SK-N-SH treated with all-trans-retinoic acid at 6 μM for 48 hours (cell line): ENCODE measurements at regions not wholly inside any gene's neighbourhood (a gene's known extent, or its start where the extent isn't known, plus 50 kb on each side); places are given as distances from the start of the nearest gene placed in this dataset.
A peak's percentile ranks its signal among the peaks of the same experiment; 100 is the strongest.

ENCODE experiments used
- ATAC-seq: fragments of 200-7000 bp; cut with Tn5 transposase; 3 replicates; pipeline ENCODE4 v1.9.1; 2020; ENCODE audit warnings: mild to moderate bottlenecking, moderate library complexity
- ARNTL ChIP-seq: fragments of 450-650 bp; formaldehyde crosslinking; IDR thresholded peaks from 2 replicates; pipeline ENCODE4 v1.5.0; 2020; ENCODE audit warnings: low read depth, mild to moderate bottlenecking, moderate library complexity, borderline replicate concordance
- CREB5 ChIP-seq: fragments of 250-450 bp; sonication (Bioruptor Pico); IDR thresholded peaks from 2 replicates; pipeline ENCODE4 v1.5.1; 2020; ENCODE audit warnings: low read depth, mild to moderate bottlenecking, moderate library complexity
- CSDC2 ChIP-seq: fragments of 250-450 bp; sonication (Bioruptor Pico); IDR thresholded peaks from 2 replicates; pipeline ENCODE4 v1.5.0; 2020; ENCODE audit warnings: mild to moderate bottlenecking, moderate library complexity
- ESRRG ChIP-seq: fragments of 250-450 bp; sonication (Bioruptor Pico); IDR thresholded peaks from 2 replicates; pipeline ENCODE4 v1.6.1; 2021; ENCODE audit warnings: mild to moderate bottlenecking
- ISL1 ChIP-seq: fragments of 250-450 bp; sonication (Bioruptor Pico); IDR thresholded peaks from 2 replicates; pipeline ENCODE4 v2.1.2; 2022; ENCODE audit warnings: mild to moderate bottlenecking, moderate library complexity
- OSR1 ChIP-seq: fragments of 250-450 bp; sonication (Bioruptor Pico); IDR thresholded peaks from 2 replicates; pipeline ENCODE4 v1.8.0; 2022; ENCODE audit warnings: moderate library complexity, mild to moderate bottlenecking, inconsistent platforms
- POU6F1 ChIP-seq: fragments of 250-450 bp; sonication (Bioruptor Pico); IDR thresholded peaks from 2 replicates; pipeline ENCODE4 v1.8.0; 2021; ENCODE audit warnings: low read depth, mild to moderate bottlenecking, moderate library complexity, borderline replicate concordance
- PPARA ChIP-seq: fragments of 250-450 bp; sonication (Bioruptor Pico); IDR thresholded peaks from 2 replicates; pipeline ENCODE4 v1.5.0; 2020; ENCODE audit warnings: mild to moderate bottlenecking, borderline replicate concordance
- RARB ChIP-seq: fragments of 250-450 bp; sonication (Bioruptor Pico); IDR thresholded peaks from 2 replicates; pipeline ENCODE4 v1.8.0; 2021; ENCODE audit warnings: mild to moderate bottlenecking, moderate library complexity
- SNAI2 ChIP-seq: fragments of 250-450 bp; sonication (Bioruptor Pico); IDR thresholded peaks from 2 replicates; pipeline ENCODE4 v1.5.0; 2020; ENCODE audit warnings: mild to moderate bottlenecking, moderate library complexity
- TCF4 ChIP-seq: fragments of 250-450 bp; sonication (Bioruptor Pico); IDR thresholded peaks from 2 replicates; pipeline ENCODE4 v1.8.0; 2021; ENCODE audit warnings: mild to moderate bottlenecking, moderate library complexity, borderline replicate concordance
- TOX ChIP-seq: fragments of 250-450 bp; sonication (Bioruptor Pico); IDR thresholded peaks from 2 replicates; pipeline ENCODE4 v1.8.0; 2021; ENCODE audit warnings: mild to moderate bottlenecking, moderate library complexity, borderline replicate concordance
- TSHZ2 ChIP-seq: fragments of 250-450 bp; sonication (Bioruptor Pico); IDR thresholded peaks from 2 replicates; pipeline ENCODE4 v1.5.0; 2020; ENCODE audit warnings: mild to moderate bottlenecking, moderate library complexity
- ZFP3 ChIP-seq: fragments of 250-450 bp; sonication (Bioruptor Pico); IDR thresholded peaks from 2 replicates; pipeline ENCODE4 v1.5.0; 2020; ENCODE audit warnings: mild to moderate bottlenecking, moderate library complexity
- ZFP30 ChIP-seq: fragments of 450-650 bp; formaldehyde crosslinking; IDR thresholded peaks from 2 replicates; pipeline ENCODE4 v1.5.0; 2022; ENCODE audit warnings: mild to moderate bottlenecking, moderate library complexity
- ZNF70 ChIP-seq: fragments of 450-650 bp; formaldehyde crosslinking; IDR thresholded peaks from 2 replicates; pipeline ENCODE4 v1.5.0; 2020; ENCODE audit warnings: mild to moderate bottlenecking, moderate library complexity
- ZNF8 ChIP-seq: fragments of 450-650 bp; formaldehyde crosslinking; IDR thresholded peaks from 2 replicates; pipeline ENCODE4 v1.5.0; 2020; ENCODE audit warnings: mild to moderate bottlenecking, moderate library complexity
- TF ChIP-seq, protein P1 (sequence below): fragments of 250-450 bp; sonication (Bioruptor Pico); IDR thresholded peaks from 2 replicates; pipeline ENCODE4 v1.8.0; 2020; ENCODE audit warnings: mild to moderate bottlenecking, moderate library complexity, borderline replicate concordance
- TF ChIP-seq, protein P2 (sequence below): fragments of 250-450 bp; sonication (Bioruptor Pico); IDR thresholded peaks from 2 replicates; pipeline ENCODE4 v1.5.1; 2021; ENCODE audit warnings: mild to moderate bottlenecking, moderate library complexity

DNA sequence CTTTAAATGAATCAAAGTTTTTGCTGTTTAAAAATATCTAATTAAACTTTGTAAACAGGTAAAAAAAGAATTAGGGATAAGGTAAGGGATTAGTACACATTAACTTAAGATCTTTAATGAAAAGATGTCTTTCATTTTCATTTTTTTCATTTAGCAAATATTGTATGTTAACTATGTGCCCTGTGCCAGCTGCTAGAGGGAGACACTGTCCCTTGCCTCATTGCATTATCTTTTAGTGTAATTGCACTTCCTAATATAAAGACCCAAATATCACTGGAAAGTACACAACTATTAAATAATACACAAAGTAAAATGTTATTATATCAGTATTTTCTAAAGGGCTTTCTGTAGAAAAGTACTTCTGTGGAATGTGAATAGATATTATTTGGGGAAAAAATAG lies 102.7 kb downstream of the GPR37 start:
- TF ChIP-seq ZNF70 (no peak), ZFP3 (no peak), ESRRG (CRISPR knock-in tag) (no peak), POU6F1 (CRISPR knock-in tag) (no peak), CSDC2 (CRISPR knock-in tag) (no peak), ZFP30 (no peak), RARB (CRISPR knock-in tag) (no peak), ARNTL (CRISPR knock-in tag) (no peak), CREB5 (CRISPR knock-in tag) (no peak), TOX (no peak)
- TF ChIP-seq, protein P1, sequence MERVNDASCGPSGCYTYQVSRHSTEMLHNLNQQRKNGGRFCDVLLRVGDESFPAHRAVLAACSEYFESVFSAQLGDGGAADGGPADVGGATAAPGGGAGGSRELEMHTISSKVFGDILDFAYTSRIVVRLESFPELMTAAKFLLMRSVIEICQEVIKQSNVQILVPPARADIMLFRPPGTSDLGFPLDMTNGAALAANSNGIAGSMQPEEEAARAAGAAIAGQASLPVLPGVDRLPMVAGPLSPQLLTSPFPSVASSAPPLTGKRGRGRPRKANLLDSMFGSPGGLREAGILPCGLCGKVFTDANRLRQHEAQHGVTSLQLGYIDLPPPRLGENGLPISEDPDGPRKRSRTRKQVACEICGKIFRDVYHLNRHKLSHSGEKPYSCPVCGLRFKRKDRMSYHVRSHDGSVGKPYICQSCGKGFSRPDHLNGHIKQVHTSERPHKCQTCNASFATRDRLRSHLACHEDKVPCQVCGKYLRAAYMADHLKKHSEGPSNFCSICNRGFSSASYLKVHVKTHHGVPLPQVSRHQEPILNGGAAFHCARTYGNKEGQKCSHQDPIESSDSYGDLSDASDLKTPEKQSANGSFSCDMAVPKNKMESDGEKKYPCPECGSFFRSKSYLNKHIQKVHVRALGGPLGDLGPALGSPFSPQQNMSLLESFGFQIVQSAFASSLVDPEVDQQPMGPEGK (CRISPR knock-in tag), result no peak
- TF ChIP-seq, protein P2, sequence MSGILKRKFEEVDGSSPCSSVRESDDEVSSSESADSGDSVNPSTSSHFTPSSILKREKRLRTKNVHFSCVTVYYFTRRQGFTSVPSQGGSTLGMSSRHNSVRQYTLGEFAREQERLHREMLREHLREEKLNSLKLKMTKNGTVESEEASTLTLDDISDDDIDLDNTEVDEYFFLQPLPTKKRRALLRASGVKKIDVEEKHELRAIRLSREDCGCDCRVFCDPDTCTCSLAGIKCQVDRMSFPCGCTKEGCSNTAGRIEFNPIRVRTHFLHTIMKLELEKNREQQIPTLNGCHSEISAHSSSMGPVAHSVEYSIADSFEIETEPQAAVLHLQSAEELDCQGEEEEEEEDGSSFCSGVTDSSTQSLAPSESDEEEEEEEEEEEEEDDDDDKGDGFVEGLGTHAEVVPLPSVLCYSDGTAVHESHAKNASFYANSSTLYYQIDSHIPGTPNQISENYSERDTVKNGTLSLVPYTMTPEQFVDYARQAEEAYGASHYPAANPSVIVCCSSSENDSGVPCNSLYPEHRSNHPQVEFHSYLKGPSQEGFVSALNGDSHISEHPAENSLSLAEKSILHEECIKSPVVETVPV (CRISPR knock-in tag), result no peak
- no peak for ATAC-seq

GRCh38 chr7:124662372-124662771 lies 103.2 kb downstream of the GPR37 start:
- no peak for ATAC-seq
- TF ChIP-seq ZNF8 (no peak), TSHZ2 (CRISPR knock-in tag) (peak; percentile 57; the same call in 1 of the 2 replicates), PPARA (CRISPR knock-in tag) (no peak), ESRRG (CRISPR knock-in tag) (no peak), OSR1 (CRISPR knock-in tag) (no peak), ISL1 (CRISPR knock-in tag) (peak; percentile 69), SNAI2 (CRISPR knock-in tag) (peak; percentile 56; the same call in 1 of the 2 replicates), ZFP30 (no peak), TOX (no peak), POU6F1 (CRISPR knock-in tag) (no peak), TCF4 (CRISPR knock-in tag) (peak; percentile 94)
- TF ChIP-seq, protein P2 (CRISPR knock-in tag), result peak; percentile 61; the same call in 1 of the 2 replicates
- TF ChIP-seq, protein P1 (CRISPR knock-in tag), result no peak
- TF ChIP-seq, all 23 proteins: peak for 5
